Astrocyte of the spinal cord (primary cell): ENCODE measurements at regions not wholly inside any gene's neighbourhood (a gene's known extent, or its start where the extent isn't known, plus 50 kb on each side); places are given as distances from the start of the nearest gene placed in this dataset.

ENCODE experiments used
- DNase-seq: peaks from one replicate; pipeline ENCODE4 v3.0.0; 2011; ENCODE audit warnings: low read depth, low spot score
- H3K4me3 ChIP-seq: 2 replicates; pipeline ENCODE4 v1.5.1; 2011; ENCODE audit warnings: low read depth, mild to moderate bottlenecking, low read length, moderate library complexity
- CTCF ChIP-seq: IDR thresholded peaks from 2 replicates; pipeline ENCODE4 v1.5.1; 2012; ENCODE audit warnings: low read depth, mild to moderate bottlenecking, low read length, inconsistent platforms
- in situ Hi-C: cut with HindIII; loops from 2 replicates; pipeline ENCODE4 v1.10.0; 2017; ENCODE audit warnings: low sequenced_read_pairs

GRCh38 chr22:47628477-47629272 lies 866.2 kb downstream of the TBC1D22A start:
- in situ Hi-C loops, result no loop called here
- TF ChIP-seq CTCF, result no peak
- DNase-seq, result no peak
- H3K4me3 ChIP-seq, result no peak overlapping the region

- in situ Hi-C loops, result no loop called here
- H3K4me3 ChIP-seq, result no peak overlapping the region
- no peak for TF ChIP-seq CTCF
- no peak for DNase-seq
Observed at GRCh38 chr22:47627556-47628253, 865.3 kb downstream of the TBC1D22A start.

- in situ Hi-C loops, result no loop called here
- no peak for TF ChIP-seq CTCF
- no peak overlapping the region for H3K4me3 ChIP-seq
- DNase-seq, result no peak
Observed at GRCh38 chr22:47626428-47627390, 864.3 kb downstream of the TBC1D22A start.

- no peak for TF ChIP-seq CTCF
- in situ Hi-C loops, result no loop called here
- no peak for DNase-seq
- H3K4me3 ChIP-seq, result no peak overlapping the region
Observed at GRCh38 chr22:47625531-47626427, 863.3 kb downstream of the TBC1D22A start.

GRCh38 chr22:47625013-47625385 lies 862.5 kb downstream of the TBC1D22A start:
- no peak overlapping the region for H3K4me3 ChIP-seq
- DNase-seq, result no peak
- in situ Hi-C loops, result no loop called here
- TF ChIP-seq CTCF, result no peak
